AG08395 (cell line): ENCODE measurements at regions not wholly inside any gene's neighbourhood (a gene's known extent, or its start where the extent isn't known, plus 50 kb on each side); places are given as distances from the start of the nearest gene placed in this dataset.

Experiments used
- DNase-seq: peaks from one replicate; pipeline ENCODE4 v3.0.0; 2012; ENCODE audit warnings: mixed read lengths, low spot score

- DNase-seq: peak; percentile 50
These were observed 98.8 kb upstream of the NCKAP5 start for GRCh38 chr2:133667085-133667484.

- no peak for DNase-seq
These were observed 99.7 kb upstream of the NCKAP5 start for GRCh38 chr2:133667968-133668367.

- no peak for DNase-seq
These were observed 100.3 kb upstream of the NCKAP5 start for GRCh38 chr2:133668547-133668946.

GRCh38 chr2:133673305-133673905 is 105.1 kb upstream of the NCKAP5 start:
- no peak for DNase-seq

GRCh38 chr2:133674066-133674432 is 105.8 kb upstream of the NCKAP5 start:
- no peak for DNase-seq

- peak; percentile 81 for DNase-seq
These were observed 106.4 kb upstream of the NCKAP5 start for GRCh38 chr2:133674433-133675331.

- DNase-seq: peak; percentile 43
These were observed 108.3 kb upstream of the NCKAP5 start for GRCh38 chr2:133676392-133677130.

GRCh38 chr2:133680343-133681049 is 112.2 kb upstream of the NCKAP5 start:
- no peak for DNase-seq

GRCh38 chr2:133682347-133682746 is 114.1 kb upstream of the NCKAP5 start:
- no peak for DNase-seq

GRCh38 chr2:133682906-133683305 is 114.6 kb upstream of the NCKAP5 start:
- no peak for DNase-seq

GRCh38 chr2:133685636-133686215 is 117.5 kb upstream of the NCKAP5 start:
- no peak for DNase-seq

GRCh38 chr2:133690780-133691179 is 122.5 kb upstream of the NCKAP5 start:
- DNase-seq: no peak

GRCh38 chr2:133691336-133691735 is 123.1 kb upstream of the NCKAP5 start:
- no peak for DNase-seq

- DNase-seq: no peak
These were observed 137.0 kb upstream of the NCKAP5 start for GRCh38 chr2:133705287-133705686.

GRCh38 chr2:133710613-133711012 is 142.3 kb upstream of the NCKAP5 start:
- no peak for DNase-seq

- DNase-seq: no peak
These were observed 142.9 kb upstream of the NCKAP5 start for GRCh38 chr2:133711201-133711600.

- no peak for DNase-seq
These were observed 143.5 kb upstream of the NCKAP5 start for GRCh38 chr2:133711806-133712205.

GRCh38 chr2:133712369-133712768 is 144.1 kb upstream of the NCKAP5 start:
- DNase-seq: no peak

- no peak for DNase-seq
These were observed 144.9 kb upstream of the NCKAP5 start for GRCh38 chr2:133713049-133713580.

GRCh38 chr2:133716166-133716565 is 147.9 kb upstream of the NCKAP5 start:
- no peak for DNase-seq

- DNase-seq: peak; percentile 15
These were observed 149.2 kb upstream of the NCKAP5 start for GRCh38 chr2:133717497-133717896.
